Suppressor macrophage treated with lipopolysaccharide for 4 hours (primary cell): ENCODE measurements at regions not wholly inside any gene's neighbourhood (a gene's known extent, or its start where the extent isn't known, plus 50 kb on each side); places are given as distances from the start of the nearest gene placed in this dataset.
"Not testable (repeated sequence)": the region's sequence is repeated elsewhere in the genome, so short reads cannot be mapped to it uniquely, and the experiment has no call there.

ENCODE experiments used
- DNase-seq: peaks from one replicate; pipeline ENCODE4 v3.0.0-alpha.2; 2020

DNA sequence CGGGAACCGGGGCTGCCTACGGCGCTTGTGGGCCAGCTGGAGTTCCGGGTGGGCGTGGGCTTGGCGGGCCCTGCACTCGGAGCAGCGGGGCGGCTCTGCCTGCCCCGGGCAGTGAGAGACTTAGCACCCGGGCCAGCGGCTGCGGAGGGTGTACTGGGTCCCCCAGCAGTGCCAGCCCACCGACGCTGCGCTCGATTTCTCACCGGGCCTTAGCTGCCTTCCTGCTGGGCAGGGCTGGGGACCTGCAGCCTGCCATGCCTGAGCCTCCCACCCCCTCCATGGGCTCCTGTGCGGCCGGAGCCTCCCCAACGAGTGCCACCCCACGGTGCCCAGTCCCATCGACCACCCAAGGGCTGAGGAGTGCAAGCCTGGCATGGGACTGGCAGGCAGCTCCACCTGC lies 72.8 kb upstream of the SSBP2 start:
- not testable (repeated sequence) for DNase-seq

DNA sequence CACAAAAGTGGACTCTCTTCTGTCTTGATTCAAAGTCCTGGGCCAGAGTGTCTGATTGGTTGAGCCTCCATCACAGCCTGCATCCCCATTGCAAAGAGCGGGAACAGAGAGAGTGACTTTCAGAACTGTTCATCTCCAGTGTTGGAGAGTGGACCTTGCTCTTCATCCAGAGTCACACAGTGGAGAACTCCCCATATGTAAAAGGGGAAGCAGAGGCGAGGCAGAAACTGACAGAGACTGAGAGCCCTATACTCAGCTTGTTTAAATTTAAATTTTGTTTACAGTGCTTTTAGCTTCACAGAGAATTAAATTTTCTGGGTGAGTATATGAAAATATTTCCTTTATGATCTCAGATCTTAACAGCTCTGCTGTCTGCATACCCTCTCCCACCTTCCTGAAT lies 70.0 kb upstream of the SSBP2 start:
- DNase-seq = peak; percentile 55

DNA sequence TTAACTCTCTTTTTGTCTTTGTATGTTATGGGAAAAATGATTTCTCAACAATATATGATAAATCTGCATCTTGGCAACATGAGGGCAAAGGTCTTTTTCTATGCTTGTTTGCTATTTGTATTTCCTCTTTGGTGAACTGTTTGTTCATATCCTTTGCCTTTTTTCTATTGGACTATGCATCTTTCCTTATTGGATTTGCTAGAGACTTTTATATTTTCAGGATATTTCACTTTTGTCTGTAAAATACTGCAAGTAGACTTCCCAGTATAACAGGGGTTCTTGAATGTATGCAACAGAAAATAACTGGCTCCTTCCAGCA lies 69.4 kb upstream of the SSBP2 start:
- no peak for DNase-seq

DNA sequence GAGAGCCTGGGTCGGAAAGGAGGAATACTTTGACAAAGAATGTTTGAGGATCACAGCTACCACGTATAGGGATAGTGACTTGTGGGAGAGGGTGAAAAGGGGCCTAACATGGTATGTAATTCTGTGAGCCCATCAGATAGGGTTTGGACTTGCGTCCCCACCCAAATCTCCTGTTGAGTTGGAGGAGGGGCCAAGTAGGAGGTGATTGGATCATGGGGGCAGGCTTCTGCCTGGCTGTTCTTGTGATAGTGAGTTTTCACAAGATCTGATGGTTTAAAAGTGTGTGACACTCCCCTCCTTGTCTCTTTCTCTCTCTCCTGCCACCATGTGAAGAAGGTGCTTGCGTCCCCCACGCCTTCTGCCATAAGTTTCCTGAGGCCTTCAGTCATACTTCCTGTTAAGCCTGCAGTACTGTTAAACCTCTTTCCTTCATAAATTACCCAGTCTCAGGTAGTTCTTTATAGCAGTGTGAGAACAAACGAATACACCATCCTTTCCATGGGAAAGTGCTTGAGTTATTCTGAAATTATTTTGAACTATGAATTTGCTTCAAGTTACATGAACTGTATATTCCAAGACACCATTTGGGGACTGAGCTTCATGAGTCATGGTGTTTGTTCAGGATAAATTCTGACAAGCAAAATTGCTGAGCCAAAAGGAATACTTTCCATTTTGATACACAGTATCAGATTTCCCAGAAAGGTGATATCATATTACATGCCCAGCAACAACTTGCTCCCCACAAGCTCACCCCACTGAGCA lies 68.8 kb upstream of the SSBP2 start:
- DNase-seq = peak; percentile 14

DNA sequence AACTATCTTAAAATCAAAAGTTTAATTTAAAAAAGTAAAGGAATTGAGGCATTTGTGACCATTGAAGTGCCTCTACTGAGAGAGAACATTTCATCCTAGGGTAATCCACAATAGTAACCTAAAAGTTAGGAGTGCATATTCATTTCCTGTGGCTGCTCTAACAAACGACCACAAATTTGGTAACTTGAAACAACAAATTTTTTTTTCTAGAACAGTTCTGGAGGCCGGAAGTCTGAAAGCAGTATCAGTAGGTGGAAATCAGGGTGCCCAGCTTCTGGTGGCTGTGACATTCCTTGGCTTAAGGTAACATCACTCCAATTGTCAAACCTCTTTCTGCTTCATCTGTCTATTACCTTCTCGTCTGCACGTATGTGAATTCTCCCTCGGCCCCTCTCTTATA lies 67.1 kb upstream of the SSBP2 start:
- no peak for DNase-seq

DNA sequence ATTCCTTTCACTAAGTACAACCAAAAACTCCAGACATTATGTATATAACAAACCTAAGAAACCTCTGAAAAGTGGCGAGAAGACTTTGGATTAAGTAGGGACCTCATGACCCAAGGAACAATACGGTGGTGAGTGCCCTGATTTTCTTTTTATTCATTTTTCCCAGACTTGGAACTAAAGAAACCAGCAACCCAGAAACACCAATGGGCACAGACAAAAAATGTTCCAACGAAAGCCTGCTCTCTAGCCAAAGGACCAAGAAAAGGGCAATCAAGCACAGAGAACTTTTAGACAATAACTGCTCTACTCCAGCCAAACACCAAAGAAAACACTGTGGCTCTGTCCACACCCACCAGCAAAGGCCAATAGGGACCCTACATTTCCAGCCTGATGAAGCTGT lies 66.2 kb upstream of the SSBP2 start:
- no peak for DNase-seq

DNA sequence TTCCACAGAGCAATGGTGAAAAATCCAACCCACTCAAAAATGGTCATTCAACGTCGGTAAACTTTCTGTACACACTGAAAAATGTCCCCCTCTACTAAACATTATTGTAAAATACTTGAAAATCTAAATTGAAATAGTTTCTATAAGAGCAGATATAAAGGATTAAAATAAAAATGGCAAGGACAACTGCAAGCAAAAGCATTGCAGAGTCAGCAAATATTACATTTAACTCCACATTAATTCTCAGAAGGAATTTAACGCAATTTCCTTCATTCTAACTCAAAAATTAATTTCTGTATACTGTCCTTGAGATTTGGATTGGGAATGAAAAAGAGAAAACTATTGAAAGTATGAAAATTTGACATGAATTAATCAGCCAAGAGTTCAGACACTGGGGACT lies 64.4 kb upstream of the SSBP2 start:
- DNase-seq = no peak

DNA sequence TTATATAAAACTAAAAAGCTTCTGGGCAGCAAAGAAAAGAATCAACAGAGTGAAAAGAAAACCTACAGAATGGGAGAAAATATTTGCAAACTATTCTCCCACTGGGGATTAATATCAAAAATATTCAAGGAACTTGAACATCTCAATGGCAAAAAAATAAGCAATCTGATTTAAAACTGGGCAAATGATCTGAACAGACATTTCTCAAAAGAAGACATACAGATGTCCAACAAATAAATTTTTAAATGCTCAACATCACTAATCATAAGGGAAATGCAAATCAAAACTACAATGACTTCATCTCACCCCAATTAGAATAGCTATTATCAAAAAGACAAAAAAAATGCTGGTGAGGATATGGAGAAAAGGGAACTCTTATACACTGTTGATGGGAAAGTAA lies 57.2 kb upstream of the SSBP2 start:
- no peak for DNase-seq

DNA sequence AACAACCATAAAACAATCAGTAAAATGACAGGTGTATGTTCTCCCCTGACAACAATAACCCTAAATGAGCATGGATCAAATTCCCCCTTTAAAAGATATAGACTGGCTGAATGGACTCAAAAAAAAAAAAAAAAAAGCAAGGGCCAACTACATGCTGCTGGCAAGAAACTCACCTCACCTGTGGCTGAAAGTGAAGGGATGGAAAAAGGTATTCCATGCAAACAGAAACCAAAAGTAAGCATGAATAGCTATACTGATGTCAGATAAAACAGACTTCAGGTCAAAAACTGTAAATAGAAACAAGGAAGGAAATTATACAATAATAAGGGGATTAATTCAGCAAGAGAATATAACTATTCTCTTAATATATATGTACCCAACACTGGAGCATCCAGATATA lies 54.2 kb upstream of the SSBP2 start:
- no peak for DNase-seq

DNA sequence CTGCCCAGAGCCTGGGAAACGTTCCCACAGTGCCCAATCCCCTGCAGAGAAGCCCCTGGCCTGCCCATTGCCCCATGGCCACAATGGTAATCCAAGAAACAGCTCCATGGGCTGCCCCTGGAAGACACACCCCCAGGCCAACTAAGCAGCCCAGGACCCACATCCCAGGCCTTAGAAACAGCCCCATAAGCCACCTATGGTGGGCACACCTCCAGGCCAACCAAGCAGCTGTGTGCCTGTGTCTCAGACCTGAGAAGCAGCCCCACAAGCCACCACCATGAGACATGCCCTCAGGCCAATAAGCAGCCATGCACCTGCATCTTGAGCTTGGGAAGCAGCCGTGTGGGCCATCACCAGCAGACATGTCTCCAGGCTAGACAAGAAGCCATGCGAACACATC lies 52.9 kb upstream of the SSBP2 start:
- no peak for DNase-seq

DNA sequence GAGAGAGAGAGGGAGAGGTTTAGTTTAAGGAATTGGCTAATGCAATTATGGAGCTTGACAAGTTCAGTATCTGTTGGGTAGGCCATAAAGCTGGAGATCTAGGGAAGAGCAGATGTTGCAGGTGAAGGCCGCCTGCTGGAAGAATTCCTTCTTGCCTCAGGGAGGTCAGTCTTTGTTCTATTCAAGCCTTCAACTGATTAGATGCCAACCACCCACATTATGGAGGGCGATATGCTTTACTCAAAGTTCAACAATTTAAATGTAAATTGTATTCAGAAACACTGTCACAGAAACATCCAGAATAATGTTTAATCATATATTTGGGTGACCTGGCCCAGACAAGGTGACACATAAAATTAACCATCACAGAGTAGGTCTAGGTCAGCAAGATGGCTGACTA lies 51.7 kb upstream of the SSBP2 start:
- DNase-seq = no peak

DNA sequence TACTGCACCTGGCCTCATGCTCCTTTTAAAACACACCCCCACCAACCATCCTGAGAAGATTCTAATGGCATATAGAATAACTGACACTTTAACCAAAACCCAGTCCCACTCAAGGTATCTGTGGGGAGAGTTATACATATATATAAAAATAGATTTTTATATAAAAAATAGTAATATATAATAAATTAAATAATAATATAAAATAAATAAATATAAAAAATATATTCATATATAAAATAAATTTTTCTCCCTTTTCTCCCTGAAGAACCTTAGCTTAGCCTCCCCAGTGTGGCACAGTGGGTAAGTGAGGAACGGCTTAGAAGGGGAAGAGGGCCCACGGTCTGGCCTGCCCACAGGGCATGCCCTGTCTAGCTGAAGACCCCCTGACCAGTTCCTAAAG lies 51.1 kb upstream of the SSBP2 start:
- no peak for DNase-seq

DNA sequence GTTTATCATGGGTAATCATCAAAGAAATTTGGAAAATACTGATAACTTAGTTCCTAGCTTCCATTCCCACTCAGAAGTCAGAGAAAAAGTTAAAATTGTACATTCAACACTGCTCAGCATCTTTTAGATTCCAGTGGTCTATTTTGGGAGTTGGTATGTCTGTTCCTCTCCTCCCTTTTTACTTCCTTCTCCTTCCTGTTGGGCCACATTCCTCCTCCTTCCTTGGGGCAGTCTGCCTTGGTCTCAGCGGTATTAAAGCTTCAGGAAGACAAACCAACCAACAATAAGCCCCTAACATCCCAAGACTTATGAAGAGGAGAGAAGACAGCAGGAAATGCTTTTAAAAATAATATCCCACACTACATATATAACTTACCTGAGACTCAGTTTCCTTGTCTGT lies 49.9 kb upstream of the SSBP2 start:
- no peak for DNase-seq
